Stimulated activated memory B cell treated with anti-CD40 and anti-IgM and Interleukin-4, amounts not matched to agents 10 μg/mL and 1 μg/mL and 100 μg/mL, for 72 hours (primary cell): ENCODE measurements at regions not wholly inside any gene's neighbourhood (a gene's known extent, or its start where the extent isn't known, plus 50 kb on each side); places are given as distances from the start of the nearest gene placed in this dataset.
"Not testable (repeated sequence)": the region's sequence is repeated elsewhere in the genome, so short reads cannot be mapped to it uniquely, and the experiment has no call there.

ENCODE experiments used
- ATAC-seq: fragments of 150-1000 bp; cut with Tn5 transposase; 2 replicates; pipeline ENCODE4 v1.10.0; 2021
- H3K27ac Mint-ChIP-seq: one replicate; pipeline ENCODE4 v1.8.0; 2022; ENCODE audit warnings: mild to moderate bottlenecking, mixed read lengths
- H3K27me3 Mint-ChIP-seq: one replicate; pipeline ENCODE4 v1.8.0; 2022; ENCODE audit warnings: mixed read lengths
- H3K36me3 Mint-ChIP-seq: one replicate; pipeline ENCODE4 v1.8.0; 2022; ENCODE audit warnings: mixed read lengths
- H3K4me1 Mint-ChIP-seq: one replicate; pipeline ENCODE4 v1.8.0; 2022; ENCODE audit warnings: mixed read lengths
- H3K4me3 Mint-ChIP-seq: one replicate; pipeline ENCODE4 v1.8.0; 2022; ENCODE audit warnings: mild to moderate bottlenecking, moderate library complexity, mixed read lengths
- H3K9me3 Mint-ChIP-seq: one replicate; pipeline ENCODE4 v1.8.0; 2022; ENCODE audit warnings: mixed read lengths

- no peaks in the 10 kb centered on the region for H3K4me1 Mint-ChIP-seq
- H3K9me3 Mint-ChIP-seq: no peaks in the 10 kb centered on the region
- peaks cover 2% of the 10 kb centered on the region for H3K27me3 Mint-ChIP-seq
- no peak overlapping the region for H3K27ac Mint-ChIP-seq
- ATAC-seq: no peak
- no peaks in the 10 kb centered on the region for H3K36me3 Mint-ChIP-seq
- no peak overlapping the region for H3K4me3 Mint-ChIP-seq
These were observed 232.2 kb downstream of the ERMARD start for GRCh38 chr6:169983651-169984050.

GRCh38 chr6:169982461-169983386 is 231.3 kb downstream of the ERMARD start:
- ATAC-seq: no peak
- no peak overlapping the region for H3K4me3 Mint-ChIP-seq
- H3K27ac Mint-ChIP-seq: no peak overlapping the region
- H3K9me3 Mint-ChIP-seq: no peaks in the 10 kb centered on the region
- peaks cover under 1% of the 10 kb centered on the region for H3K27me3 Mint-ChIP-seq
- H3K4me1 Mint-ChIP-seq: no peaks in the 10 kb centered on the region
- H3K36me3 Mint-ChIP-seq: no peaks in the 10 kb centered on the region

- Mint-ChIP-seq H3K27me3 (peaks cover 8% of the 10 kb centered on the region), H3K36me3 (no peaks in the 10 kb centered on the region), H3K27ac (no peak overlapping the region), H3K9me3 (no peaks in the 10 kb centered on the region), H3K4me3 (no peak overlapping the region), H3K4me1 (no peaks in the 10 kb centered on the region)
- no peak for ATAC-seq
These were observed 230.5 kb downstream of the ERMARD start for GRCh38 chr6:169981969-169982368.

GRCh38 chr6:169981568-169981967 is 230.1 kb downstream of the ERMARD start:
- no peak for ATAC-seq
- H3K36me3 Mint-ChIP-seq: no peaks in the 10 kb centered on the region
- H3K27ac Mint-ChIP-seq: no peak overlapping the region
- H3K27me3 Mint-ChIP-seq: peaks cover 12% of the 10 kb centered on the region
- no peaks in the 10 kb centered on the region for H3K9me3 Mint-ChIP-seq
- H3K4me3 Mint-ChIP-seq: no peak overlapping the region
- no peaks in the 10 kb centered on the region for H3K4me1 Mint-ChIP-seq

GRCh38 chr6:169980826-169981450 is 229.5 kb downstream of the ERMARD start:
- Mint-ChIP-seq H3K4me1 (no peaks in the 10 kb centered on the region), H3K36me3 (no peaks in the 10 kb centered on the region), H3K9me3 (no peaks in the 10 kb centered on the region), H3K27me3 (peaks cover 18% of the 10 kb centered on the region), H3K4me3 (no peak overlapping the region), H3K27ac (no peak overlapping the region)
- no peak for ATAC-seq

- H3K36me3 Mint-ChIP-seq: no peaks in the 10 kb centered on the region
- ATAC-seq: no peak
- no peaks in the 10 kb centered on the region for H3K4me1 Mint-ChIP-seq
- H3K4me3 Mint-ChIP-seq: no peak overlapping the region
- H3K9me3 Mint-ChIP-seq: no peaks in the 10 kb centered on the region
- H3K27ac Mint-ChIP-seq: no peak overlapping the region
- peaks cover 18% of the 10 kb centered on the region for H3K27me3 Mint-ChIP-seq
These were observed 228.5 kb downstream of the ERMARD start for GRCh38 chr6:169979873-169980432.

- Mint-ChIP-seq H3K27me3 (peaks cover 18% of the 10 kb centered on the region), H3K4me1 (no peaks in the 10 kb centered on the region), H3K27ac (no peak overlapping the region), H3K9me3 (no peaks in the 10 kb centered on the region), H3K4me3 (no peak overlapping the region), H3K36me3 (no peaks in the 10 kb centered on the region)
- ATAC-seq: no peak
These were observed 227.3 kb downstream of the ERMARD start for GRCh38 chr6:169978615-169979161.

GRCh38 chr6:169977434-169978265 is 226.2 kb downstream of the ERMARD start:
- no peak overlapping the region for H3K4me3 Mint-ChIP-seq
- H3K27ac Mint-ChIP-seq: no peak overlapping the region
- no peak for ATAC-seq
- H3K36me3 Mint-ChIP-seq: no peaks in the 10 kb centered on the region
- peaks cover 18% of the 10 kb centered on the region for H3K27me3 Mint-ChIP-seq
- no peaks in the 10 kb centered on the region for H3K9me3 Mint-ChIP-seq
- H3K4me1 Mint-ChIP-seq: no peaks in the 10 kb centered on the region

- ATAC-seq: no peak
- Mint-ChIP-seq H3K9me3 (no peaks in the 10 kb centered on the region), H3K27ac (no peak overlapping the region), H3K4me3 (no peak overlapping the region), H3K36me3 (no peaks in the 10 kb centered on the region), H3K4me1 (no peaks in the 10 kb centered on the region), H3K27me3 (peaks cover 18% of the 10 kb centered on the region)
These were observed 225.1 kb downstream of the ERMARD start for GRCh38 chr6:169976301-169977081.

GRCh38 chr6:169975701-169976100 is 224.3 kb downstream of the ERMARD start:
- no peaks in the 10 kb centered on the region for H3K4me1 Mint-ChIP-seq
- no peaks in the 10 kb centered on the region for H3K36me3 Mint-ChIP-seq
- H3K9me3 Mint-ChIP-seq: no peaks in the 10 kb centered on the region
- no peak overlapping the region for H3K4me3 Mint-ChIP-seq
- peaks cover 18% of the 10 kb centered on the region for H3K27me3 Mint-ChIP-seq
- H3K27ac Mint-ChIP-seq: no peak overlapping the region
- ATAC-seq: no peak

GRCh38 chr6:169975286-169975685 is 223.9 kb downstream of the ERMARD start:
- Mint-ChIP-seq H3K4me3 (no peak overlapping the region), H3K27ac (no peak overlapping the region), H3K36me3 (no peaks in the 10 kb centered on the region), H3K27me3 (peaks cover 18% of the 10 kb centered on the region), H3K9me3 (no peaks in the 10 kb centered on the region), H3K4me1 (no peaks in the 10 kb centered on the region)
- ATAC-seq: no peak

GRCh38 chr6:169974663-169975062 is 223.2 kb downstream of the ERMARD start:
- H3K9me3 Mint-ChIP-seq: no peaks in the 10 kb centered on the region
- no peak for ATAC-seq
- no peaks in the 10 kb centered on the region for H3K36me3 Mint-ChIP-seq
- H3K27ac Mint-ChIP-seq: no peak overlapping the region
- H3K4me1 Mint-ChIP-seq: no peaks in the 10 kb centered on the region
- H3K27me3 Mint-ChIP-seq: peaks cover 21% of the 10 kb centered on the region
- H3K4me3 Mint-ChIP-seq: no peak overlapping the region

- H3K27ac Mint-ChIP-seq, ATAC-seq, H3K4me1 Mint-ChIP-seq, H3K9me3 Mint-ChIP-seq, H3K36me3 Mint-ChIP-seq, H3K4me3 Mint-ChIP-seq: not testable (repeated sequence)
- peaks cover 27% of the 10 kb centered on the region for H3K27me3 Mint-ChIP-seq
These were observed 222.4 kb downstream of the ERMARD start for GRCh38 chr6:169973588-169974467.
